ENCODE measurements at regions not wholly inside any gene's neighbourhood (a gene's known extent, or its start where the extent isn't known, plus 50 kb on each side); places are given as distances from the start of the nearest gene placed in this dataset.

DNA sequence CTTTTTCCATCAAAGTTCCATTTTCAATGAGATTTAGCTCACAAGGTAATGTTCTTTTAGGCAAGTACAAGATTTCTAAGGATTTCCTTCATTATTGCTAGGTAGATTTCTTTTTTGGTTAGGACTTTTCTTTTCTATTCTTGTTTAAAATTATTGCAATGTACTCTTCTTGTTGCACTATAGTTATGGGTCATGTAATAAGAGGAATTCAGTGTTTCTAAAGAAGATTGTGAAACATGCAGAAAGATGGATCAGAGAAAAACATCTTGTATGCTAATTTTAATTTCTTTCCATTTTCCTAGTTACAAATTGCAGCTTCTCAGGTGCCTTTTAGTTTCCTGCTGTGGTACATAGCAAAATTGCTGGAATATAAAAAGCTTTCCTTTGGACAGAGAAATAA lies 56.1 kb downstream of the BTG1 start:
- DNase-seq, result no peak

DNA sequence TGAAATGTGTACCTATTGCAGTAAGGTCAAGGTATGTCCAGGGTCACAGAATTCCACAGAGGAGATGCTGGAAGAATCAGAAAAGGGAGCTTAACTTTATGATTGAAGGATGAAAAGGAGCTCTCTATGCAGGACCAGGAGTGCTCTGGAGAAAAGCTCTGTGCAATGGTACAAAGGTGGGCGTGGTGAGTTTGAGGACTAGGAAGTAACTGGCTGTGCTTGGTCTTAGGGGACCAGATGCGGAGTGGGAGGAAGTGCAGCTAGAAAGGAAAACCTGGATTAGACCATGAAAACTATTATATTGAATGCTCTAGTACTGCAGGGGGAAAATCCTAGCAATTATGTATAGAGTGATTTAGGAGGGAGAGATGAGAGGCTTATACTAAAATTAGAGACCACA lies 56.8 kb downstream of the BTG1 start:
- no peak for DNase-seq

DNA sequence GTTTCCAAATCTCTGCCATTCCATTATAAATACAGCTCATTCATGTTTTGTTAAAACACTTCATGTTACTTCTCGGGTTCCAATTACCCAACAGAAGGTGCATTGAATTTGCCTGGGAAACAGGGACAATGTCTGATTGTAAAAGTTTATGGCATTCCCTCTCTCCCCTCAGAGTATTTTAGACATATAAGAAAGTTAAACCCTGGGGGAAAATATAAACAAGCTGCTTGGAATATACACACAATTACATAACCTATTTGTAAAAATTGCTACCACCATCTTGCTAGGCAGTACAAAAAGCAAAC lies 60.0 kb downstream of the BTG1 start:
- no peak for DNase-seq

DNA sequence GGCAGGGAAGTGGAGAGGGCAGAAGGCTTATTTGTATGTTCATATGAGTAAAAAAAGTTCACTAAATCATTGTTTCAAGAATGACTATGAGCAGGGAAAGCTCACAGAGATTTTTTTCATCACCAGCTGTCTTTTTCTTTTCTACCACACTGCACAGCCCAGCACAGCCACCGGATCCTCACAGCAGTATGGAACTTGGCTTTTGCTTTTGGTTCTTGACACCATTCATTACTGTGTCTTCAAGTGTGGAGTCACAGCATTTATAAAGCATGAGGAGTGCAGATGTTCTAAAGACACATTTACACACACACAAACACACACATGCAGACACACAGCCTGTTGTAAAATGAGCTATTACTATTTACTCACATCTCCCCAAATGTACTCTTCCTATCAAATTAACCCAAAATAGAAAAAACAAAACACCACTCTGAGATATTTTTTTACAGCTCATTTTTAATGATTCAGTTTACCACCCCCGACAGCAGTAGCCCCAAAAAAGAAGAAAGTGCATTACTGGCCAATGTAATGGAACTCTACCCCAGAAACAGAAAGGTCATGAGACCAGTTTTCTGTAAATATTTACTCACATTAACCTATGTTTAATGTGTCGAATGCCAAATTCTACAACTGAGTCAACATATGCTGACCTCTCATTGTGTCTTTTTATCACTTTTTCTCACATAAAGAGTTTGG lies 60.5 kb downstream of the BTG1 start:
- no peak for DNase-seq

DNA sequence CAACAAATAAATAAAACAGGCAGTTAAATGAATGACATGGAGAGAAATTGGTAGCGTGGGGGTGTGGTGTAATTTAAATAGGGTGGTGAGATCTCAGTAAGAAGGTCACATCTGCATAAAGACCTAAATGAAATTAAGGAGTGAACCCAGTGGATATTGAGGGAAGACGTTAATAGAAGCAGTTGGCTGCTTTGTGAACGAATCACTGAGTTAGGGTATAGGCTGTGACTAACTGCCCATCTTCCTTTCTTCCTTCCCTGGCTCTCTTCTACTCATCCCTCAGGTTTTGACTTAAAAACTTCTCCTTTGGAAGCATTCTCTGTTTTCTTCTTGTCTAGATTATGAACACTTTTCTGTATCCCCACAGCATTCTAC lies 64.7 kb downstream of the BTG1 start:
- no peak for DNase-seq

DNA sequence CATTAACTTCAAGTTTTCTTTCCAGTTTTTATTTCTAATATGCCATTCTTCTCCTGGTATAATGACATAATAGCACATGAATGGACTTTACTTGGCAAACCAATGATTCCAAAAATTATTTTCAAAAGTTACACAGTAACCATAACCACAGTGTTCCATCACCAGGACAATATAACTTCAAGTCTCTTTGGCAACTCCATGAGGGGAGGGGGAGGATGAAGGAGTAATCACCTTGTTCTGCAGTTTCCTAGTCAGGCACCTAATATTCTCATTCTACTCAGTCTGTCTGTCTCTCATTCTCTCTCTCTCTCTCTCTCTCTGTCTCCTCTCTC lies 66.6 kb downstream of the BTG1 start:
- DNase-seq, result no peak

DNA sequence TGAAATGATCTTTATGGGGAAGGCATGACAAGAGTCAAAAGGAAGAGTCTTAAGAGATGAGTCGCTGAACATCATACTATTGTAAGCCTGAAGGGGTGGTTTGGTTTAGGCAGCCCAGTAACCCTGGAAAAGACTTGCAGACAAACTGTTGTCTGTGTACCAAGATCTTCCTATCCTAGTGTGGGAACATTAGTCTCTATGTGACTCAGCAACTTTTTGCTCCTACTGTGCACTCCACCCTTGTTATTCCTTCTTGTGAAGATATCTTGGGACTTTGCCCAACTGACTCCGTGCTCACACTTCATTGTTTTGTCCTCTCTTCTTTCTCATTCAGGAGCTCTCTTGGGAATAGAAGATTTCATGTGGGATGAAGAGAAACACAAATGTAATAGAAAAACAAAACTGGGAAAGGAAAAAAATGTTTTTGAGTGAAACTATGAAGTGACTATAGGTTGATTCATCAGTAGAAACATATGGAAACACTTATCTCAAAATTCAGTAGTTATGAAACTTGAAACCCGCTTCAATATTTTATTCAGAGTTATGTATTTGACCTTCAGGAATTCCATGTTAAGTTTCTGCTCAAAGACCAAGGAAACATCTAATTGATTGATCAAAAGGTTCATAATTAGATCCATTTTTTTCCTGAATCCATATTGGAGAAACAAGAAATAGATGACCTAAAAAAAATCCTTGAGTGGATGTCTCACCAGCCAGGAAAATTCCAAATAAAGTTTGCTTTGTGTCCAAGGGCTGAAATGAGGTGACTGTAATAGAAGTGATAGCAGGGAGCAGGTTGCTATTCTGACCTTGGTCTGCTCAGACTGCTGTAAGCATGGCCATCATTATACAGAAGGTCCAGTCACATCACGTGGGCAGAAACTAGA lies 67.2 kb downstream of the BTG1 start:
- no peak for DNase-seq

DNA sequence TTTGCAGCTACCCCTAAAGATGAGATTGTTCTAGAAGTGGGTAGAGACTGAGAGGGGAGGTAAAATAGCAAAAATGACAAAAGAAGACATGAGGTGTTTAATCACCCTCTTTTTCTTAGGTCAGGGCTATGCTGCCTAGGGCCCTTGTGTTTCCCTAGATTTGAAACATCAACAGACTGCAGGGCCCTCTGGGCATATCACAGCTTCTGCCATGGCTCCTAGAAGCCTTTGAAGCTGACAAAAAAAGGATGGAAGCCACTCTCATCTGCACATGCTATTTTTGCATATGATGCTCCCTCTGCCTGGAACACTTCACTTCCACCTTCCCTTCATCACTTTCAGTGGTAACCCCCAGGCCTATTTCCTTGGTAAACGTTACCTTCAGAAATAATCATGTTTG lies 68.1 kb downstream of the BTG1 start:
- DNase-seq, result no peak

DNA sequence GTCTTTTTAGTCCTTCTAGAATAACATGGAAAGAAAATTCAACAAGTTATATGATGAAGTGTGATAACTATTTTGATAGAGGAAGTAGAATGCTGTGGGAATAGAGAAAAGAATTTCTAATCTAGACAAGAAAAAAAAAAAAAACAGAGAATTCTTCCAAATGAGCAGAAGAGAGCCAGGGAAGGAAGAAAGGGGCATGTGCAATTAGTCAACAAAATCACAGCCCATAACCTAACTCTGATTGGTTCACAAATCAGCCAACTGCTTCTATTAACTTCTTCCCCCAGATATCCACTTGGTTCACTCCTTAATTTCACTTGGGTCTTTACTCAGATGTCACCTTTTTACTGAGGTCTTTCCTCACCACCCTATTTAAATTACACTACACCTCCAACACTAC lies 69.5 kb downstream of the BTG1 start:
- DNase-seq, result no peak

DNA sequence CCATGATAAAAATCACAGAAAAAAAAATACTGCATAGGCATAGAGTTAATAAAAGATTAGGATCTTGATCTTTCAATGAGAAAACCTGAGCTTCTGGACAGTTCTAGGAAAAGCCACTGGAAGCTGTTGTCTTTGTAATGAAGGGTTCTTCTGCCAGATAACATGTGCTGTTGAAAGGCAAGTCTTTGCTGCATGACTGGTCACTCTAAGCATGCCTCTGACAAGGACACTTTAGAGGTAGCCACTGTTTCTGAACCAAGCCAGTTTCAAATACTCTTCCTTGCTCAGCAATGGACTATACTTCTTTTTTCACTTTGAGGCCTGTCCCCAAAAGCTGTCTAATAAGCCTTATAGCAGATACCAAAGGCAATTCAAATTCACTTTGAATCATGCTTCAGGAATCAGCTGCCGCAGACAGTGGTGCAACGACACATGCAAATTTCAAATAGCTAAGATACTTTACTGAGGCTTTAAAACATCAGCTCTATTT lies 70.2 kb downstream of the BTG1 start:
- no peak for DNase-seq

DNA sequence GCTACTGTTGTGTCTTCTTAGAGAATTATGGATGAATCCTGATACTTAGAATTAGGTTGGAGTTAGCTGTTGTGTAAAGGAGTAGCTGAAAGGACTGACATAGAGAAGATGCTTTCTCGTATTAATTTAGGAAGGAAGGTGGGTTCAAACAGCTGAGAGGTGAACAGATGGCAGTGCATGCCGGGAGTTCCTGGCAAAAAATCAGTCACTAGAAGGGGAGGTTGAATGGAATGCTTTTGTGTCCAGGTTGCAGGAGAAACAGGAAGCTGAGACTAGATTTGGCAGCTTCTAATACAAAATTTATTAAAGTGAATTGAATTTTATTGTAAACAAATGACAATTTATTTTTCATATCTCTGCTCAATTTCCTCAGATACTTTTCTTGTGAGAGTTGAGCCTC lies 70.8 kb downstream of the BTG1 start:
- no peak for DNase-seq

DNA sequence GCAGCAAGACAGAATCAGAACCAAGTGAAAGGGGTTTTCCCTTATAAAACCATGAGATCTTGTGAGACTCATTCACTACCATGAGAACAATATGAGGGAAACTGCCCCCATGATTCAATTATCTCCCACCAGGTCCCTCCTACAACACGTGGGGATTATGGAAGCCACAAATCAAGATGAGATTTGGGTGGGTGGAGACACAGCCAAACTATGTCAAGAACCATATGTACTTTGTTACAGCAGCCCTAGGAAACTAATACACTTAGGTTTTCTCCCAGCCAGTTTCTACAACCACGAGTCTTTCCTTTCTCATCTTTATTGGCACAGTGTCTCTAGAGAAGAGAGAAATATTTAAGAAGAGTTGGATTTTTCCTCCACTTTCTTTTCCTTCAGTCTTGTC lies 72.6 kb downstream of the BTG1 start:
- DNase-seq, result no peak

DNA sequence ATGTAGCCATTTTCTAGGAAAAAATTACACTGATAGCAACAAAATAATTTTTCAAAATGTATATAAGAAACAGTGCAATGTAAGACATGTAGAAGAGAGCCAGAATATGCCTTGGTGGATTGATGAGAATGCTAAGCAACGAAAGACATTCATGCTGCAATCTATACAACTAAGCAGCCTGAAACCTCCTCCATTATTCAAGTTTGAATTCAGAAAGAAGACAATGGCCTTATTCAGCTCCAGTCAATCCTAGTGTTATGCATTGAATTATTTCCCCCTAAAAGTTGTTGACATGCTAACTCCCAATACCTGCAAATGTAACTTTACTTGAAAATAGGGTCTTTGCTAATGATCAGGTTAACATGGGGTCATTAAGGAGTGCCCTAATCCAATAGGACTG lies 73.5 kb downstream of the BTG1 start:
- no peak for DNase-seq

DNA sequence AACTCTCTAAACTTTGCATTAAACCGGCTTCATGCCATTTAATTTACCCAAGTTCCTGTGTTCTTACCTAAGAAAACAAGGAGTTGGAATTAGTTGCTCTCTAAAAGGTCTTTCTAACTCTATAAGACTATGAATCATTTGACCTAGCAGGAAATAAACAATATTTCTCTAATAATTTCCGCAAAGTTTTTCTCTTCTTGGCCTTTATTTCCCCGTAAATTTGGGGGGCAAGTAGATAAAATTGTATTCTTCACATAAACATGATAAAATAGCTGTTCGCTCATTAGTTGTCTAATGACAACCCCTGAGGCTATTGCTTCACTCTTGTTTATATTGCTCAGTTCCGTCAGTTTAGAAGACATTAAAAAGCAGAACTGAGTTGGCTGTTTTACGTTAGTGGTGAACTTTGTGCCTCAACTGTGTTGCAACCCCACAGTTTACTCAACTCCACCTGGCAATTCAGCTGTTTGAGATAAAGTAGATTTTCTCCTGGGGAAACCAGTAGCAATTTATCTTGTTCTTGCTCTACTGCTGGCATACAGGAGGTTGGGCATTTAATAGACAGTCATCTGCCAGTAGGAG lies 74.7 kb downstream of the BTG1 start:
- DNase-seq, result no peak

DNA sequence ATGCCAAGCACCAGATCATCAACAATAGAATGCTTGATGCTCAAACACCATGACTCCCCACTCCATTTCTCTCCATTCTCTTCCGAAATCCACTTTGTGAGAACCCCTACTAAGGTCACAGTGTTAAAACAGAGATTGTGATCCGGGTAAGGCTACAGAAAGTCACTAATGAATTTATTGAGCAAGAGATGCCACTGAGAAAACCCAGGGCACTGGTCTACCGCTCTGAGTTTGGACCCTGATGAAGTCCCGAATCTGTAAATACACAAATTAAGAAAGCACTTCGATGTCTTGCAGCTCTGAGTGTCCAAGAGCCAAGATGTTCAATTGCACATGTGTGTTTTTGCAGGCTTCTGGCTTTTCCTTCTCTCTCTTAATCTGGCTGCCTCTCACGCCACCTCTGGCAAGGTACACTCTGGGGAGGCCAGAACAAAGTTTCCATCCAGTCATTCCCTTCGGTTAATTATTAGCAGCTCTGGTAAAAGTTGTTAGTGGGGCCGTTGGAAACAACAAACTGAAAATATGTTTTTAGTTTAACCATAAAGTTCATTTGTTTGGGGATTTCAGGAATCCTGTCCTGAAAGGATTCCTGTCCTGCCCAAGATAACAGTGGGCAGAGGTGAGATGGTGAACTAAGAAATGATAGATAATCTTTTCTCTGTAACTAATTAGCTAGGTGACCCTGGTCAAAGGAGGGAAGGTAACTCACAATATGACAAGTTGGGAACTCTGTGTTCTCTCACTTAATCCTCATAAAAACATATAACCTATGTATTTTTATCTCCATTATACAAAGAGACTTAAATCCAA lies 75.4 kb downstream of the BTG1 start:
- no peak for DNase-seq

DNA sequence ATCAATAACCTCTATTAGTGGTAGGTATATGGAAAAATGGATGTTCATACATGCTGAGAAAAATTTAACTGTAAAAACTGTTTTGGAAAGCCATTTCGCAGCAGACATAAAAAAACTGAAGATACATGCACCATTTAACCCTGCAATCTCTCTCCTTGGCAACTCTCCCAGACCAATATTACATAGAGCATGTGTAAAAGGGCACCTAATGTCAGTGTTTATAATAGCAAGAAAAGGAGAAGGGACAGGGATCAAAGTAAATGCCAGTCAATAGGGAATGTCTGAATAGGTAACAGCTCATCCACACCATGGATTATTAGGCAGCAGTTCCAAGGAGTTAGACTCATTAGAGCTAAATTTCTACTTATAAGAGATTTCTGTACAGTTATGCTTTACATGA lies 77.2 kb downstream of the BTG1 start:
- no peak for DNase-seq

DNA sequence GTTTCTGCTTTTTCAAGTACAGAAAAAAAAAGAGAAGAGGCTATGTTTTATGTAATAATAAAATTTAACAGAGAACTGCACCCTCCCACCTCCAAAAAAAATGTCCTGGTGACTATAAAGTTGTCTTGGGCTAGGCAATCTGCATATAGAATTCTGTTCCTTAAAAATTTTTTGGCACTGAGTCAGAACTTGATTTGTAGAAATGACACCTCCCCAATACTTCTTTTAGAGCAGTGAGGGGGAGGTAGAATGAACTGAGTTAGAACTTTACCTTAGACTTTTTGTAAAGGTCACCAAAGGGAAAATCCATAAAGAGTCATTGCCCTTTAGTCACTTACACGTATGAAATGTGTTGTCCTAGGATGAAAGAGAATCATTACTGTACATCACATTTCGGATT lies 80.0 kb downstream of the BTG1 start:
- DNase-seq, result no peak

DNA sequence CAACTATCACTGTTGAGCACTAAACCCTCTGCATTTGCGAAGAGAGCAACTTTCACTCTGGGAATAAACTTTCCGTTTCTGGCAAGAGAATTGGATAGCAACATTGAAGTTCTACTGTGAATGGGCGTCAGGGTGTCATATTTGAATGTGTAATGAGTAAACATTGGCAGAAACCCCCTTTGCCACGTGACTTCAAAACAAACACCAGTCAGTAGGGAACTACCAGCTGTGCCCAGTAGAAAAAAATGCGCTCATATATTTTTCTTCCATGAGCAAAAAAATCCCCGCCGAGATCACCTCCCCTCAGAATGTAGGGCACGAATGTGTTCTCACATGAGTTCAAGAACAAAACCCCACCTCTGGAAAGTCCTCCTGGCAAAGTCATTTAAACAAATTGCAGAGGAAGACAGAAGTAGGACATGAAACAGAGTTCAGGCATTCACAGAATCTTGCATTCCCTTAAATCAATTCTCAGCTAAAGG lies 80.6 kb downstream of the BTG1 start:
- no peak for DNase-seq

DNA sequence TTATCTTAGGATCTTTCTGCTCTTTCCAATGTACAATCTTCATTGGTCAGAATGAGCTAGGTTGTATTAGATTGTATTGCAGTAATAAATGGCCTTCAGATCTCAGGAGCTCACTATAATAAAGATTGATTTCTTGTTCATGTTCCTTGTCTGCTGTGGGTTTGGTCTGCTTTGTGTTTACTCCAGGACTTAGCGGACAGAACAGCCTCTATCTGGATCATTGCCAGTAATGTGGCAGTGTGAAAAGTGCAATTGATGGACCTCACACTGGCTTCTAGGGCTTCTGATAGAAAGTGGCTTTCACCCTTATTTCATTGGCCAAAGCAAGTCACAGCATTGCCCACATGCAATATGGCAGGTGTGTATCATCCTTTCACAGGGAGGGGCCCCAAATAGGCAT lies 81.2 kb downstream of the BTG1 start:
- no peak for DNase-seq

DNA sequence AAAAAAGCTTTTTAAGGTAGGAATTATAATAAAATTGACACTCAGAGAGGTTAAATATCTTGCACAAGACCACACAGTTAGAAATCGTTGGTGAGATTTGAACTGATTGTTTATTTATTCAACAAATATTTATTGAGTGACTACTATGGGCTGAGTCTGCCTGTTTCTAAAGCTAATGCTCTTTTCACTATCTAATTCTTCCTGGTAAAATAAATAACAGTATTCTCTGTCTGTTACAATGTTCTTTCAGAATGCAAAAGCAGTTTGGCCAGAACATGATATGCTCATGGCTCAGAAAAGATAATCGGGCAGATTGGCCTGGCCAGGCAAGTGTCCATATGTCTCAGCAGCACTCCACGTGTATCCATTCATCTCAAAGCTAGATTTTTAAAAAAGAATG lies 82.0 kb downstream of the BTG1 start:
- no peak for DNase-seq

DNA sequence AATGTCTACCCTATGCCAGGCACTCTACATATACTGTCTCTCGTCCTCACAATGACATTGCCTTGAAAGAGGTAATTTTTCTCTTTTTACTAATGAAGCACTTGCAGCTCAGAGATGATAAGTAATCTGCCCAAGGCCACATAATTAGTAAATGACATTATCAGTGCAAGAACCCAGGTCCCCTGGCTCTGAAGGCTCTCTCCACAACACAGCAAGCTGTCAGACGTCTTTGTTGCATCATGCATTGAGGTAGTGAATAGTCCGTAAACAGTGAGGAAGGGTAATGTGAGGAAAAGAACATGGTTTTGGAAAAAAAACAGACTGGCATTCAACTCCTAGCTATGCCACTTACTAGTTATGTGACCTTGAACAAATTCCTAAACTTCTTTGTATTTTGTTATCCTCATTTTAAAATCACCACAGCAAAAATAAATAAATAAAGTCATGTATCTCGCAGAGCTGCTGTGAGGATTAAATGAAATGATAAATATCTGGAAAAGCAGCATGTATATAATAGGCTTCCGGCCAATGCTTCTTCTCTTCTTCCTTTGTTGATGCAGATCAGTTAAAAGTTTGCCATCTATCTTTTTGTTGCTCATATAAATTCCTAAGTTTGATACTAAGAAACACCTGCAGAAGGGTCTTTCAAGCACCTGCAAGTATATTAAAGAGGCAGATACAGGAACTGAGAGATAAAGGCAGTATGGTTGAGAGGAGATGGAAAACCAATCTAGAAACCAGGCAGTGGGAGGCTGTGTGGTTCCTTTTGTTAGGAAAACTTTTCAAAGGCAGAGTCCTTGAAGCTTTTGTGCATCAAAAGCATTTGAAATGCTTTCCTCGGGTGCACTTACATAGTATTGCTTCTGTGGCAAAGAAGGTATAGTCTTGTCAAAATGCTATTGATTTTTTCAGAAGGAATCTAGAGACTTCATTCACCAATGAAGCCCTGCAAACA lies 82.8 kb downstream of the BTG1 start:
- no peak for DNase-seq

DNA sequence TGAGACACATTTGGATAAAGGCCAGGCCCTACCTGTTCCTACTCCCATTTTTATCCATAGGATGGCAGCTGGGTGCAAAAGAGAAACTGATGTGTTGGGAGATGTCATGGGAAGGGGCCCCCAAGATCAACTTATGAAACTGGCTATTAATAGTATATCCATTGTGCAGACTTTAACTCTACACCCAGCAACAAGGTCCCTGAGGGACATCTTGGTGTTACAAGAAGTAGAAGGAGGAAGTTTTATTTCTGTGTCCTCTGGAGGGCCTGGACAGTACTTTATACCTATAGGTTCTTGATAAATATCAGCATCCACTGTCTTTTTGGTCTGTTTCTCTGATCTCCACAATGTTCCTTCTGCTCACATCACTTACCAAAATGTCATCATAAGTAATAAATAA lies 84.6 kb downstream of the BTG1 start:
- DNase-seq, result no peak
